ENCODE measurements at regions not wholly inside any gene's neighbourhood (a gene's known extent, or its start where the extent isn't known, plus 50 kb on each side); places are given as distances from the start of the nearest gene placed in this dataset.
"Not testable (repeated sequence)": the region's sequence is repeated elsewhere in the genome, so short reads cannot be mapped to it uniquely, and the experiment has no call there.

- DNase-seq (ENCODE audit: low spot score in 2 of 2), result no peak
- TF ChIP-seq POLR2A (IDR thresholded peaks at IDR 0.05) (no peak), CTCF (IDR thresholded peaks at IDR 0.05) (no peak)
- intact Hi-C loops (cut with DNase I; ENCODE audit: low total_unique reads), result loop anchor here (10.0 kb wide), 1 partner anchor 386 kb away; no protein-coding TSS in a partner anchor
- WGBS, 2 donors, result 43 to 46% methylated on average over 2 of the region's 2 CpGs
- H3K4me3 ChIP-seq (ENCODE audit: low read depth, poor library complexity, severe bottlenecking), result no peak overlapping the region
Observed at GRCh38 chr14:45811155-45811554, 558.2 kb upstream of the MIS18BP1 start.

DNA sequence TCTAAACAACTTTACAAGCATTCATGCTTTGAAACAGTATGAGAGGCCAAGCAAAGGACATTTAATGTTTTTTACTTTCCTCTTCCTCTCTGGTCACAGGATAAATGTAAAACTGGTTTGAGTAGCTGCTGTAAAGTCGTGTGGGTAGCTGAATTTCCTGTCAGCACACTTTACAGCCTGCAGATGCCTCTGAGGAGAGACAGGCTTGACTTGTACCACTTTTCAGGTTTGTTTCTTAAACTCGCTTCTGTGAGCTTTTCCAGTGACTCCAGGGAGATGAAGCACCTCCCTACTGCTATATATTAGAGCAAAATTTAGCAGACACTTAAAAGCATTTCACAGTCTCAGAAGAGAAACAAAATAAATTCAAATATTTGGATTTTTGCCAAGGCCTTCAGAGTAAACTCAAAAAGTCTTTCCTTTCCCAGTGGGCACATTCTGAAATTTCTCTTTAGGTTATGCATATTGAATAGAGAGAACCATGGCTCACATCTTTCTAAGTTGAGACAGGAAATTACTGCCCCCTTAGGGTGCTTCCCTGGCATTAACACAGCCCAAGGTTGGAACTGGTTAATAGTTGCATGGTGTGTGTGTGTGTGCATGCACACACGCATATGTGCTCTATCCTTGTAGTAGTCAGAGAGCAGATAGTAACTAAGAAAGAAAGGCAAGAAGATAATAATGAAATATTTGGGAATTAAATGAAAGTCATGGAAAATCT, 557.3 kb upstream of the MIS18BP1 start:
- intact Hi-C loops (cut with DNase I; ENCODE audit: low total_unique reads), result loop anchor here (10.0 kb wide), 1 partner anchor 386 kb away; no protein-coding TSS in a partner anchor
- no peak for DNase-seq (ENCODE audit: low spot score in 2 of 2)
- no peak for TF ChIP-seq POLR2A (IDR thresholded peaks at IDR 0.05)
- no peak for TF ChIP-seq CTCF (IDR thresholded peaks at IDR 0.05)
- H3K4me3 ChIP-seq (ENCODE audit: low read depth, poor library complexity, severe bottlenecking), result no peak overlapping the region
- WGBS, 2 donors, result 29 to 31% methylated on average over 3 of the region's 3 CpGs

DNA sequence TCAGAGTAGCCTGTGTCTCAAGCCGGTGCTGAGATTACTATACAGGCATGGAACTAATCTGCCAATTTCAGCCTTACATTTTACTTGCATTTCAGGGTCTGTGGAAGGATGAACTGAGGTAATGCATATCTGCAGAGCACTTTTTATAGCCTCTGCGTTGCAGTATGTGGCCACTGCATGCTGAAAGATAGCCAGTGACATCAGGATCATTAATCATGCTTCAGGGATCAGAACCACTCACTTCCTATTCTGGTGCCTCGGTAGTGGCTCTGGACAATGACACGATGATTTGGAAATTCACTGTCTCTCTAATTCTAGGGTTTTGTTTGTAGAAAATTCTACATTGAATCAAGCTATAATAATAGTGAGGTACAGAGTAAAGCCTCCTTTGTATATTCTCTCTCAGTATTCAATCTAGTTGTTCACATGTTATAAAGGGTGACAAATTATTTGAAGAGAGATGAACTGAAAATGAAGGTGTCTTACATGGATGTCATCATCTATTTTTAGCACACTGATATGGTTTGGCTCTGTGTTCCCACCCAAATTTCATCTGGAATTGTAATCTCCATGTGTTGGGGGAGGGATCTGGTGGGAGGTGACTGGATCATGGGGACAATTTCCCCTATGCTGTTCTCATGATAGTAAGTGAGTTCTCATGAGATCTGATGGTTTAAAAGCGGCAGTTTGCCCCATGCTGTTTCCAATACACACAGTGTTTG, 554.3 kb upstream of the MIS18BP1 start:
- no peak for DNase-seq (ENCODE audit: low spot score in 2 of 2)
- intact Hi-C loops (cut with DNase I; ENCODE audit: low total_unique reads), result no loop called here
- H3K4me3 ChIP-seq (ENCODE audit: low read depth, poor library complexity, severe bottlenecking), result no peak overlapping the region
- WGBS, 2 donors, result 68 to 76% methylated on average over 5 of the region's 5 CpGs
- TF ChIP-seq CTCF (IDR thresholded peaks at IDR 0.05) (no peak), POLR2A (IDR thresholded peaks at IDR 0.05) (no peak)

GRCh38 chr14:45799511-45799910, 546.5 kb upstream of the MIS18BP1 start:
- TF ChIP-seq POLR2A (IDR thresholded peaks at IDR 0.05) (no peak), CTCF (IDR thresholded peaks at IDR 0.05) (no peak)
- intact Hi-C loops (cut with DNase I; ENCODE audit: low total_unique reads), result no loop called here
- DNase-seq (ENCODE audit: low spot score in 2 of 2), result no peak
- WGBS, 2 donors, result 77 to 91% methylated on average over 2 of the region's 2 CpGs
- no peak overlapping the region for H3K4me3 ChIP-seq (ENCODE audit: low read depth, poor library complexity, severe bottlenecking)

DNA sequence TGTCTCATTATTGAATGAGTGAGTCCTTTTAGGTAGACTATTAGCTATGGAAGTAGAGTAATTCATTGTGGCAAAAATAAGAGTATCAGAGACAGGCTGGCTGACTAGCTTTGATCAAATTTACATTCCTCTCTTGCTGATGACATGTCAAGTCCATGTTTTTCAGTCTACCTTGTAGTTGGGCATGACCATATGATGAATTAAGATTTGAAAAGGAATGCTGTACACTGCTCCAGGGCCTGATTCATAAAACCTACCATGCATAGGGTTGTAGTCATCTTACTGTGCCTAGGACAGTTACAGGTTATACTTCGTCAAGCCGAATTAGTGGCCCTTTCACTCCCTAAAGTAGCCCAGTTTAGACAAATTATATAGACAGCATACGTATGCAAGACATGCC, 545.7 kb upstream of the MIS18BP1 start:
- 86 to 89% methylated on average over 3 of the region's 3 CpGs for WGBS, 2 donors
- intact Hi-C loops (cut with DNase I; ENCODE audit: low total_unique reads), result no loop called here
- no peak overlapping the region for H3K4me3 ChIP-seq (ENCODE audit: low read depth, poor library complexity, severe bottlenecking)
- TF ChIP-seq CTCF (IDR thresholded peaks at IDR 0.05) (no peak), POLR2A (IDR thresholded peaks at IDR 0.05) (no peak)
- DNase-seq (ENCODE audit: low spot score in 2 of 2), result no peak

- intact Hi-C loops (cut with DNase I; ENCODE audit: low total_unique reads); DNase-seq (ENCODE audit: low spot score in 2 of 2); H3K4me3 ChIP-seq (ENCODE audit: low read depth, poor library complexity, severe bottlenecking): not testable (repeated sequence)
- 85 to 93% methylated on average over 8 of the region's 8 CpGs for WGBS, 2 donors
Observed at GRCh38 chr14:45796006-45796405, 543.0 kb upstream of the MIS18BP1 start.
